GM23338 (cell line): ENCODE measurements at regions not wholly inside any gene's neighbourhood (a gene's known extent, or its start where the extent isn't known, plus 50 kb on each side); places are given as distances from the start of the nearest gene placed in this dataset.

Experiments
- ATAC-seq: fragments of 200-7000 bp; cut with Tn5 transposase; 3 replicates; pipeline ENCODE4 v1.9.1; 2020
- DNase-seq: peaks from one replicate; pipeline ENCODE4 v3.0.0-alpha.2; 2015; ENCODE audit warnings: low spot score
- H2AFZ ChIP-seq: fragments of 200-600 bp; sonication (generic); 2 replicates; pipeline ENCODE4 v1.8.0; 2016; ENCODE audit warnings: antibody characterized with exemption, mild to moderate bottlenecking, moderate library complexity
- H3F3A ChIP-seq: fragments of 200-600 bp; sonication (generic); replicated peaks from 2 replicates; pipeline ENCODE4 v1.8.0; 2017; ENCODE audit warnings: antibody characterized with exemption, mixed run types, low read depth
- H3K27ac ChIP-seq: fragments of 200-600 bp; sonication (generic); 2 replicates; pipeline ENCODE4 v1.6.1; 2016; ENCODE audit warnings: low read depth
- H3K27me3 ChIP-seq: fragments of 200-600 bp; sonication (generic); 2 replicates; pipeline ENCODE4 v1.8.0; 2016; ENCODE audit warnings: mild to moderate bottlenecking, mixed run types, moderate library complexity; ENCODE audit not compliant: insufficient read depth
- H3K36me3 ChIP-seq: fragments of 200-600 bp; sonication (generic); 2 replicates; pipeline ENCODE4 v1.8.0; 2016; ENCODE audit warnings: mild to moderate bottlenecking; ENCODE audit not compliant: insufficient read depth
- H3K4me1 ChIP-seq: fragments of 200-600 bp; sonication (generic); 2 replicates; pipeline ENCODE4 v1.8.0; 2016; ENCODE audit warnings: mild to moderate bottlenecking, moderate library complexity; ENCODE audit not compliant: insufficient read depth
- H3K4me2 ChIP-seq: fragments of 200-600 bp; sonication (generic); 2 replicates; pipeline ENCODE4 v1.7.1; 2017; ENCODE audit warnings: mixed run types
- H3K4me3 ChIP-seq: fragments of 200-600 bp; sonication (generic); 2 replicates; pipeline ENCODE4 v1.6.1; 2016; ENCODE audit warnings: mixed run types
- H3K79me2 ChIP-seq: fragments of 200-600 bp; sonication (generic); replicated peaks from 2 replicates; pipeline ENCODE4 v1.8.0; 2017; ENCODE audit warnings: mild to moderate bottlenecking; ENCODE audit not compliant: insufficient read depth
- H3K9me2 ChIP-seq: fragments of 200-600 bp; sonication (generic); 2 replicates; pipeline ENCODE4 v1.8.0; 2017; ENCODE audit not compliant: insufficient read depth
- H4K20me1 ChIP-seq: fragments of 200-600 bp; sonication (generic); replicated peaks from 2 replicates; pipeline ENCODE4 v1.8.0; 2017; ENCODE audit warnings: mild to moderate bottlenecking; ENCODE audit not compliant: insufficient read depth
- H3K27ac Mint-ChIP-seq: 2 replicates; pipeline ENCODE4 v1.8.0; 2020; ENCODE audit warnings: inconsistent platforms, mild to moderate bottlenecking, moderate library complexity, mixed read lengths
- H3K27me3 Mint-ChIP-seq: 3 replicates; pipeline ENCODE4 v1.8.0; 2022; ENCODE audit warnings: low read depth, mild to moderate bottlenecking, moderate library complexity, mixed read lengths, inconsistent platforms; ENCODE audit not compliant: insufficient read depth, poor library complexity
- H3K36me3 Mint-ChIP-seq: 3 replicates; pipeline ENCODE4 v1.8.0; 2021; ENCODE audit warnings: low read depth, mild to moderate bottlenecking, inconsistent platforms, moderate library complexity, mixed read lengths
- H3K4me1 Mint-ChIP-seq: 3 replicates; pipeline ENCODE4 v1.8.0; 2020; ENCODE audit warnings: mild to moderate bottlenecking, inconsistent platforms, mixed read lengths
- H3K4me3 Mint-ChIP-seq: 3 replicates; pipeline ENCODE4 v1.8.0; 2021; ENCODE audit warnings: moderate library complexity, mild to moderate bottlenecking, inconsistent platforms, mixed read lengths
- H3K9me3 Mint-ChIP-seq: 3 replicates; pipeline ENCODE4 v1.8.0; 2020; ENCODE audit warnings: moderate library complexity, mild to moderate bottlenecking, inconsistent platforms, mixed read lengths
- CREB1 ChIP-seq: fragments of 250-450 bp; sonication (Bioruptor Pico); IDR thresholded peaks from 2 replicates; pipeline ENCODE4 v1.5.0; 2020; ENCODE audit warnings: low read depth, mild to moderate bottlenecking, moderate library complexity
- EZH2 ChIP-seq: fragments of 200-600 bp; sonication (generic); IDR thresholded peaks from one replicate; pipeline ENCODE4 v1.8.0; 2017; ENCODE audit warnings: antibody characterized with exemption, mild to moderate bottlenecking, low read depth; ENCODE audit not compliant: unreplicated experiment
- EZH2phosphoT487 ChIP-seq: fragments of 200-600 bp; sonication (generic); IDR thresholded peaks from one replicate; pipeline ENCODE4 v1.8.1; 2018; ENCODE audit warnings: antibody characterized with exemption; ENCODE audit not compliant: unreplicated experiment
- JUNB ChIP-seq: IDR thresholded peaks from one replicate; pipeline ENCODE4 v1.6.1; 2016; ENCODE audit warnings: antibody characterized with exemption; ENCODE audit not compliant: unreplicated experiment
- NANOG ChIP-seq: IDR thresholded peaks from 2 replicates; pipeline ENCODE4 v1.6.1; 2016; ENCODE audit warnings: antibody characterized with exemption, borderline replicate concordance
- POLR2AphosphoS5 ChIP-seq: IDR thresholded peaks from 2 replicates; pipeline ENCODE4 v1.6.1; 2016; ENCODE audit warnings: antibody characterized with exemption, low read depth
- ZNF114 ChIP-seq: fragments of 250-450 bp; sonication (Bioruptor Pico); IDR thresholded peaks from 2 replicates; pipeline ENCODE4 v1.5.0; 2020; ENCODE audit warnings: mild to moderate bottlenecking, moderate library complexity
- ZNF331 ChIP-seq: fragments of 250-450 bp; sonication (Bioruptor Pico); IDR thresholded peaks from 2 replicates; pipeline ENCODE4 v1.5.0; 2020; ENCODE audit warnings: low read depth, mild to moderate bottlenecking, moderate library complexity
- TF ChIP-seq, protein P1 (sequence below), 2 experiments: fragments of 200-600 bp in 1 of 2; sonication (generic) in 1 of 2; conservative IDR thresholded peaks; 2 replicates each; pipeline versions ENCODE4 v1.5.1 to v1.6.1; 2016 to 2017; ENCODE audit warnings: antibody characterized with exemption in 2 of 2, low read depth in 2 of 2, mild to moderate bottlenecking in 2 of 2, moderate library complexity in 1 of 2

DNA sequence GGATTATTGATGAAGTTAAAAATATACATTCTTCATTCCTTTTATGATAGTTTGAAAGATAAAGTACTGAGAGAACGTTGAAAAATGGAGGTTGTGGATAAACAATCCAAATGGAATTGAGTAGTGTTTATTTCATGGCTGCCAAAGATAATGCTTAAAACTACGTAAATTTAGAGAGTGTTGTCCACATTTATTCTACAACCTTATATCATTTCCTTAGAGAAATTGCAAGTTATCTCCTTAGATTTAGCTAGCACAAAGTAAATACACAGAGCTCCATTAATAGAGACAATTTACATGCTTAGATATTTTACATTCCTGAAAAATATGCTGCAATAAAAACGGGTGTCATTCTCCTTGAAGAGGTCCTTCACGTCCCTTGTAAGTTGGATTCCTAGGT lies 146.5 kb upstream of the CCDC179 start:
- Histone ChIP-seq H3K27me3 (no peaks in the 10 kb centered on the region), H3K4me3 (no peak overlapping the region), H3K9me2 (no peaks in the 10 kb centered on the region; the same call in 1 of the 2 replicates), H3F3A (no peaks in the 10 kb centered on the region), H4K20me1 (no peaks in the 10 kb centered on the region), H3K27ac (no peak overlapping the region), H3K4me1 (no peaks in the 10 kb centered on the region), H3K79me2 (no peaks in the 10 kb centered on the region), H3K4me2 (no peak overlapping the region), H2AFZ (no peak overlapping the region), H3K36me3 (peaks cover 6% of the 10 kb centered on the region; the same call in 1 of the 2 replicates)
- H3K4me1 Mint-ChIP-seq, result no peaks in the 10 kb centered on the region
- H3K4me3 Mint-ChIP-seq, result no peak overlapping the region
- no peak for DNase-seq
- peaks cover 15% of the 10 kb centered on the region; the same call in 2 of the 3 replicates for H3K36me3 Mint-ChIP-seq
- H3K27me3 Mint-ChIP-seq, result no peaks in the 10 kb centered on the region
- no peak overlapping the region for H3K27ac Mint-ChIP-seq
- ATAC-seq, result no peak
- peaks cover 21% of the 10 kb centered on the region for H3K9me3 Mint-ChIP-seq
- TF ChIP-seq CREB1 (CRISPR knock-in tag) (no peak), ZNF114 (CRISPR knock-in tag) (no peak), ZNF331 (CRISPR knock-in tag) (no peak), EZH2phosphoT487 (no peak), NANOG (no peak), JUNB (no peak), EZH2 (no peak)

GRCh38 chr11:23010790-23011335 lies 150.6 kb upstream of the CCDC179 start:
- no peaks in the 10 kb centered on the region for H3F3A ChIP-seq
- H3K36me3 ChIP-seq, result no peaks in the 10 kb centered on the region
- H3K4me1 ChIP-seq, result no peaks in the 10 kb centered on the region
- TF ChIP-seq EZH2, result no peak
- Mint-ChIP-seq H3K27ac (no peak overlapping the region), H3K4me1 (no peaks in the 10 kb centered on the region), H3K9me3 (no peaks in the 10 kb centered on the region; the same call in 2 of the 3 replicates), H3K27me3 (no peaks in the 10 kb centered on the region), H3K4me3 (no peak overlapping the region), H3K36me3 (no peaks in the 10 kb centered on the region)
- ATAC-seq (no peak), DNase-seq (no peak)
- H4K20me1 ChIP-seq, result no peaks in the 10 kb centered on the region
- H3K4me2 ChIP-seq, result no peak overlapping the region
- H3K27me3 ChIP-seq, result no peaks in the 10 kb centered on the region
- no peak overlapping the region for H2AFZ ChIP-seq
- no peak overlapping the region for H3K4me3 ChIP-seq
- no peaks in the 10 kb centered on the region for H3K9me2 ChIP-seq
- H3K27ac ChIP-seq, result no peak overlapping the region
- H3K79me2 ChIP-seq, result no peaks in the 10 kb centered on the region

DNA sequence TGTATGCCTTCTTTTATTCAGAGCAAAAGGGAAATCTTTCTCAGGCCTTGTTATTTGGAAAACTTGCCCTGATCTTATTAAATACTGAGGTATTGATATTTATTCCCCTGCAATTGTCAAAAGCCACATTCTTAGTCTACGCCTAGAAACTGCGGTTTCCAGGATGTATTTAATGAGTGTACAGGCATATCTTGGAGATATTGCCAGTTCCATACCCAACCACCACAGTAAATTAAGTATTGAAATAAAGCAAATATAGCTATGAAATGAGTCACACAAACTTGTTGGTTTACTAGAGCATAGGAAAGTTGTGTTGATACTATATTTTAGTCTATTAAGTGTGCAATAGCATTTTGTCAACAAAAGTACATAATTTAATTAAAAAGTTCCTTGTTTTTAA lies 152.7 kb upstream of the CCDC179 start:
- Mint-ChIP-seq H3K9me3 (no peaks in the 10 kb centered on the region; the same call in 2 of the 3 replicates), H3K36me3 (no peaks in the 10 kb centered on the region), H3K27ac (no peak overlapping the region), H3K4me3 (no peak overlapping the region), H3K27me3 (no peaks in the 10 kb centered on the region), H3K4me1 (no peaks in the 10 kb centered on the region)
- Histone ChIP-seq H3K4me1 (no peaks in the 10 kb centered on the region), H3K79me2 (no peaks in the 10 kb centered on the region), H3K36me3 (no peaks in the 10 kb centered on the region), H3K4me2 (no peak overlapping the region), H2AFZ (no peak overlapping the region), H3K4me3 (no peak overlapping the region), H4K20me1 (no peaks in the 10 kb centered on the region), H3K27me3 (no peaks in the 10 kb centered on the region), H3K9me2 (no peaks in the 10 kb centered on the region), H3F3A (no peaks in the 10 kb centered on the region), H3K27ac (no peak overlapping the region)
- TF ChIP-seq EZH2phosphoT487 (no peak), EZH2 (no peak), ZNF114 (CRISPR knock-in tag) (no peak), CREB1 (CRISPR knock-in tag) (no peak), ZNF331 (CRISPR knock-in tag) (no peak), POLR2AphosphoS5 (no peak), JUNB (no peak)
- TF ChIP-seq, protein P1, sequence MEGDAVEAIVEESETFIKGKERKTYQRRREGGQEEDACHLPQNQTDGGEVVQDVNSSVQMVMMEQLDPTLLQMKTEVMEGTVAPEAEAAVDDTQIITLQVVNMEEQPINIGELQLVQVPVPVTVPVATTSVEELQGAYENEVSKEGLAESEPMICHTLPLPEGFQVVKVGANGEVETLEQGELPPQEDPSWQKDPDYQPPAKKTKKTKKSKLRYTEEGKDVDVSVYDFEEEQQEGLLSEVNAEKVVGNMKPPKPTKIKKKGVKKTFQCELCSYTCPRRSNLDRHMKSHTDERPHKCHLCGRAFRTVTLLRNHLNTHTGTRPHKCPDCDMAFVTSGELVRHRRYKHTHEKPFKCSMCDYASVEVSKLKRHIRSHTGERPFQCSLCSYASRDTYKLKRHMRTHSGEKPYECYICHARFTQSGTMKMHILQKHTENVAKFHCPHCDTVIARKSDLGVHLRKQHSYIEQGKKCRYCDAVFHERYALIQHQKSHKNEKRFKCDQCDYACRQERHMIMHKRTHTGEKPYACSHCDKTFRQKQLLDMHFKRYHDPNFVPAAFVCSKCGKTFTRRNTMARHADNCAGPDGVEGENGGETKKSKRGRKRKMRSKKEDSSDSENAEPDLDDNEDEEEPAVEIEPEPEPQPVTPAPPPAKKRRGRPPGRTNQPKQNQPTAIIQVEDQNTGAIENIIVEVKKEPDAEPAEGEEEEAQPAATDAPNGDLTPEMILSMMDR (conservative IDR thresholded peaks at IDR 0.05; ENCODE audit: low read depth in 2 of 2), result no peak
- no peak for DNase-seq
- no peak for ATAC-seq
